ENCODE measurements at regions not wholly inside any gene's neighbourhood (a gene's known extent, or its start where the extent isn't known, plus 50 kb on each side); places are given as distances from the start of the nearest gene placed in this dataset.
A peak's percentile ranks its signal among the peaks of the same experiment; 100 is the strongest.
"Not testable (repeated sequence)": the region's sequence is repeated elsewhere in the genome, so short reads cannot be mapped to it uniquely, and the experiment has no call there.

DNA sequence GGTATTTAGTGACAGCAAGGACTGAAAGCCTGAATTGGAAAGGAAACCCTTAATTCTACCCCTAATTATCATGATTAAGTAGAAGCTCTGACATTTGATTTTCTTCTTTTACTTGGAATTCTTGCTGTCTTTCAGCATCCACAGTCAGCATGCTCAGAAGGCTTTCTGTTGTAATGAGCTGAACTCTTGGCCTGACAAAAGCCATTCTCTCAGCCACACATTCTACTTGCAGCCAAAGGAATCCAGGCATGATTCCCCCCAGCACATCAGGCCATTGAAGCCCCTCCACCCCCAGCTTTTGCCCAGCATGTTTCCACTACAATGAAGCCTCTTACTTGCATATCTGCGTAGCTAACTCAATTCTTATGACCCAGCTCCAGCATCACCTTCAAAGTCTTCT is 94.3 kb upstream of the FRMD4A start:
- intact Hi-C loops (cut with DNase I, micrococcal nuclease) = no loop called here
- no peak for ATAC-seq
- no peak for DNase-seq

DNA sequence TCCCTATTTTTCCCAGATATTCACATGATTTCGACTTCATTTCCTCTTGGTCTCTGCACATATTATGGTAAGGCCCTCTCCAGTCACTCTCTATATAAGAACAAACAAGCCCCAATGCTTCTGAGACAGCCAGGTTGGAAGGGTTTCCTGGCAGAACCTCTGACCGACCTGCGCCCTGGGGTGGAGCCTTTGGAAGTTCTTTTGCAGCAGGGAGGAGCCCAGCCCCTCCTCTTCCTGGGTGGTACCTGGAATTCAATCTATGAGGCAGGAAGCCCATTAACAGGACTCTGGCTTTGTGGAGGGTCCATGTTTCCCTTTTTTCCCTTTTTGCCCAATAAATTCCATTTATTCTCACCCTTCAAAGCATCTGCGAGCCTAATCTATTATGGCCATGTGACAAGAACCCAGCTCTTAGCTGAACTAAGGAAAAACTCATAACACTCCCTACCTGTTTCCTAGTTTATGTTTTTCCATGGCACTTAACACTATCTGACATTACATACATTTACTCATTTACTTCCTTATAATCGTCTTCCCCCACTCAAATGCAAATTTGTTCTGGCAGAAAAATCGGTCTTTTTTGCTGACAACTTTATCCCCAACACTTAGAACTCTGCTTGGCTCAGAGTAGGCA is 92.5 kb upstream of the FRMD4A start:
- DNase-seq (peak in 1 of 3 donors; percentile 9), ATAC-seq (no peak)
- no peaks in the 10 kb centered on the region for H3K9me3 ChIP-seq
- TF ChIP-seq, protein P1, sequence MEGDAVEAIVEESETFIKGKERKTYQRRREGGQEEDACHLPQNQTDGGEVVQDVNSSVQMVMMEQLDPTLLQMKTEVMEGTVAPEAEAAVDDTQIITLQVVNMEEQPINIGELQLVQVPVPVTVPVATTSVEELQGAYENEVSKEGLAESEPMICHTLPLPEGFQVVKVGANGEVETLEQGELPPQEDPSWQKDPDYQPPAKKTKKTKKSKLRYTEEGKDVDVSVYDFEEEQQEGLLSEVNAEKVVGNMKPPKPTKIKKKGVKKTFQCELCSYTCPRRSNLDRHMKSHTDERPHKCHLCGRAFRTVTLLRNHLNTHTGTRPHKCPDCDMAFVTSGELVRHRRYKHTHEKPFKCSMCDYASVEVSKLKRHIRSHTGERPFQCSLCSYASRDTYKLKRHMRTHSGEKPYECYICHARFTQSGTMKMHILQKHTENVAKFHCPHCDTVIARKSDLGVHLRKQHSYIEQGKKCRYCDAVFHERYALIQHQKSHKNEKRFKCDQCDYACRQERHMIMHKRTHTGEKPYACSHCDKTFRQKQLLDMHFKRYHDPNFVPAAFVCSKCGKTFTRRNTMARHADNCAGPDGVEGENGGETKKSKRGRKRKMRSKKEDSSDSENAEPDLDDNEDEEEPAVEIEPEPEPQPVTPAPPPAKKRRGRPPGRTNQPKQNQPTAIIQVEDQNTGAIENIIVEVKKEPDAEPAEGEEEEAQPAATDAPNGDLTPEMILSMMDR (IDR thresholded peaks at IDR 0.05) = no peak
- no peaks in the 10 kb centered on the region for H3K4me1 ChIP-seq (ENCODE audit: low read depth)
- no peak overlapping the region for H3K4me3 ChIP-seq
- H3K36me3 ChIP-seq (ENCODE audit: low read depth) = no peaks in the 10 kb centered on the region
- intact Hi-C loops (cut with DNase I, micrococcal nuclease) = no loop called here

More for the DNA sequence above, 94.3 kb upstream of the FRMD4A start:
- no peaks in the 10 kb centered on the region for H3K36me3 ChIP-seq (ENCODE audit: low read depth)
- no peaks in the 10 kb centered on the region for H3K4me1 ChIP-seq (ENCODE audit: low read depth)
- H3K9me3 ChIP-seq = no peaks in the 10 kb centered on the region
- no peak overlapping the region for H3K4me3 ChIP-seq
- TF ChIP-seq, protein P1 (IDR thresholded peaks at IDR 0.05) = no peak

DNA sequence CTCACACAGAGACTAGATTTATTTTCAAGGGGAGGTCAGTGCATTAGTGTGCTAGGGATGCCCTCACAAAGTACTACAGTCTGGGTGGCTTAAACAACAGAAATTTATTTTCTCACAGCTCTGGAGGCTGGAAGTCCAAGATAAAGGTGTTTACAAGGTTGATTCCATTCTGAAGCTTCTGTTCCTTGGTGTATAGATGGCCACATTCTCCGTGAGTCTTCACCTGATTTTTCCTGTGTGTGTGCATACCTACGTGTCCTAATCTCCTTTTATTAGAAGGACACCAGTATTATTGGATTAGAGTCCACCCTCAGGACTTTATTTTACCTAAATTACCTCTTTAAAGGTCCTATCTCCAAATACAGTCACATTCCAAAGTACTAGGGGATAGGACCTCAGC is 91.7 kb upstream of the FRMD4A start:
- DNase-seq = no peak
- no peak for ATAC-seq
- no peaks in the 10 kb centered on the region for H3K9me3 ChIP-seq
- no peaks in the 10 kb centered on the region for H3K4me1 ChIP-seq (ENCODE audit: low read depth)
- TF ChIP-seq, protein P1 (IDR thresholded peaks at IDR 0.05) = no peak
- no peaks in the 10 kb centered on the region for H3K36me3 ChIP-seq (ENCODE audit: low read depth)
- no peak overlapping the region for H3K4me3 ChIP-seq
- intact Hi-C loops (cut with DNase I, micrococcal nuclease) = no loop called here

DNA sequence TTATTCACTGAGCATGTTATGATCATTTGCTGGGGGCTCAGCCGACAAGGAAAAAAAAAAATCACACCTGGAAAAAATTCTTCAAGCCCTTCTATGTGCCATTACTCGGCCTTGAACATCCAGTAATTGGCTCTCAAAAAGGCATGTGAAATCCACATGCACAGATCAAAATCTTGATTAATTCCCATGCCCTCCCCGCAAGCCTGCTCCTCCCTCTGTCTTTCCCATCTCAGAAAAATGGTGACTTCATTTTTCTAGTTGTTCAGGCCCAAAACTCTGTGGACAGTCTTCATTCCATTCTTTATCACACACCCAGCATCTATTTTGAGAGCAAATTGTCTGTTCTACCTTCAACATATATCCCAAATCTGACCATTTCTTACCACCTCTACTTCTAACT is 91.2 kb upstream of the FRMD4A start:
- no peak overlapping the region for H3K4me3 ChIP-seq
- TF ChIP-seq, protein P1 (IDR thresholded peaks at IDR 0.05) = no peak
- DNase-seq = no peak
- no peaks in the 10 kb centered on the region for H3K4me1 ChIP-seq (ENCODE audit: low read depth)
- no peaks in the 10 kb centered on the region for H3K36me3 ChIP-seq (ENCODE audit: low read depth)
- H3K9me3 ChIP-seq = no peaks in the 10 kb centered on the region
- no peak for ATAC-seq
- intact Hi-C loops (cut with DNase I, micrococcal nuclease) = no loop called here

DNA sequence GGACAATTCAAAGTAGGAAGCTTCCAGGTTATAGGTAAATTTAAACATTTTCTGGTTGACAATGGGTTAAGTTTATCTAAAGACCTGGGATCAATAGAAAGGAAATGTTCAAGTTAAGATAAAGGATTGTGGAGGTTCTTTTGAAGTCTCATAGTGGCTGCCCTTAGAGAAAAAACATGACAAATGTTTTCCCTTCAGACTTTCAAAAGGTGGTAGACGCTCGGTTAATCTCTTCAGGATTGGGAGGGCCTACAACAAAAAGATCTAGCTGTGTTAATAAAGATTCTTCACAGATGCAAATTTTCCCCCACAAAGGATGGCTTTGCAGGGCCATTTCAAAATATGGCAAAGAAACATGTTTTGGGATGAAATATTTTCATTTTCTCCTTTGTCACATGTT is 86.6 kb upstream of the FRMD4A start:
- ATAC-seq; H3K9me3 ChIP-seq; DNase-seq; intact Hi-C loops (cut with DNase I, micrococcal nuclease); H3K36me3 ChIP-seq (ENCODE audit: low read depth); H3K4me1 ChIP-seq (ENCODE audit: low read depth); H3K4me3 ChIP-seq: not testable (repeated sequence)

DNA sequence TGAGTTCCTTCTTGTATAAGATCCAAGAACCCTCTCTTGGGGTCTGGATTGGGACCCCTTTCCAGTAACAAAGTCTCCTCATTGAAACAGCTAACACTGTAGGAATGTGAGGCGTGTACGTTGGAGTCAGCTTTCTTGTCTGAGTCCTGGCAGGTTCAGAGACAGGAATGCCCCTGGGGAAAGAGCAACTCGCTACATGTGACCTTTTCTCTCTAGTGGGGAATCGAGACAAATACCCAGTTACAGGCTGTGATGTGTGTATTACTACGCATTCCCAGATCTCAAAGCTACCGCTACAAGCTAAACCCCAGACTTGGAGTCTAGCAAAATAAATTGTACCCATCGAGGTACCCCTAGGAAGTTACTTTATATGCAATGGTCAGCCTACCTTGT is 85.6 kb upstream of the FRMD4A start:
- no peaks in the 10 kb centered on the region for H3K36me3 ChIP-seq (ENCODE audit: low read depth)
- TF ChIP-seq, protein P1 (IDR thresholded peaks at IDR 0.05) = no peak
- ATAC-seq (no peak), DNase-seq (no peak)
- H3K4me3 ChIP-seq = no peak overlapping the region
- no peaks in the 10 kb centered on the region for H3K4me1 ChIP-seq (ENCODE audit: low read depth)
- H3K9me3 ChIP-seq = no peaks in the 10 kb centered on the region
- intact Hi-C loops (cut with DNase I, micrococcal nuclease) = no loop called here
